Astrocyte of the cerebellum (primary cell): ENCODE measurements at regions not wholly inside any gene's neighbourhood (a gene's known extent, or its start where the extent isn't known, plus 50 kb on each side); places are given as distances from the start of the nearest gene placed in this dataset.

Source experiments
- DNase-seq: peaks from one replicate; pipeline ENCODE4 v3.0.0-alpha.2; 2011; ENCODE audit warnings: low read depth
- H3K4me3 ChIP-seq: 2 replicates; pipeline ENCODE4 v1.5.1; 2011; ENCODE audit warnings: mild to moderate bottlenecking, low read depth, low read length, moderate library complexity
- in situ Hi-C: cut with HindIII; loops from 2 replicates; pipeline ENCODE4 v1.10.0; 2017; ENCODE audit warnings: low sequenced_read_pairs
- TF ChIP-seq, protein P1 (sequence below): IDR thresholded peaks from 2 replicates; pipeline ENCODE4 v1.5.1; 2012; ENCODE audit warnings: low read length, low read depth, moderate library complexity, mild to moderate bottlenecking; ENCODE audit errors: missing control alignments

DNA sequence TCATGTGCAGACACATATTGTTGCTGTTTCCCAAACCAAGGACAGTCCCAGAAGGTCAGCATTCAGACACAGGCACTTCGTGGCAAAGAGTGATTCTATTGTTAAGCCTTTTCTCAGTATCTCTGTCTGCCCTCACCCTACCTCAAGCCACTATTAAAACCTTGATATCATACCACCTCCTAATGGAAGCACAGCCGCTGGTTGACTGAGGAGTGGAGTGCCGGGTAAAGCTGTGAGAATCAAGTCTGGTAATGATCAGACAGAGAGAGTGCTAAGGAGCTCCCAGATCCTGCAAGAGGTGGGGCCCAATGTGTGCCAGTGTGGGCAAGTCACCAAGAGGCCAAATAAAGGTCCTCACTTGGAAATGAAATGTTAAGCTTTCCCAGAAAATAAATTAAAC, 819.5 kb downstream of the BCL11A start:
- in situ Hi-C loops, result no loop called here
- H3K4me3 ChIP-seq, result no peak overlapping the region

DNA sequence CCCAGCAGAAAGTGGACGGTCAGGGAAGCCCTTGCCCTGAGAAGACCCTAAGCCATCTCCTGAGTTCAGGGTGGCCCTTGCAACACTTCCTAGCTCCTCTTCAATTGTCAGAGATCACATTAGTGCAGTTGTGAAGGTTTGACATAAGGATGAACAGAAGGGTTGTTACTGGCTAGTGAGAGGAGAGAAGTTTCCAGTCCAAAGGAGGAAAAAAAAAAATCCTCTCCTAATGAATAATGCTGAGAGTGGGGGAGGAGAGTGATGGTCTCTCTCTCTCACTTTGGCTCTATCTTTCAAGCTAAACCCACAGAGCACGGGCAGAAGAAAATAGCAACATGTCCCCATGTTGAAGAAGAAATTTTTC, 819.9 kb downstream of the BCL11A start:
- no peak for DNase-seq
- in situ Hi-C loops, result no loop called here
- no peak overlapping the region for H3K4me3 ChIP-seq
- TF ChIP-seq, protein P1, sequence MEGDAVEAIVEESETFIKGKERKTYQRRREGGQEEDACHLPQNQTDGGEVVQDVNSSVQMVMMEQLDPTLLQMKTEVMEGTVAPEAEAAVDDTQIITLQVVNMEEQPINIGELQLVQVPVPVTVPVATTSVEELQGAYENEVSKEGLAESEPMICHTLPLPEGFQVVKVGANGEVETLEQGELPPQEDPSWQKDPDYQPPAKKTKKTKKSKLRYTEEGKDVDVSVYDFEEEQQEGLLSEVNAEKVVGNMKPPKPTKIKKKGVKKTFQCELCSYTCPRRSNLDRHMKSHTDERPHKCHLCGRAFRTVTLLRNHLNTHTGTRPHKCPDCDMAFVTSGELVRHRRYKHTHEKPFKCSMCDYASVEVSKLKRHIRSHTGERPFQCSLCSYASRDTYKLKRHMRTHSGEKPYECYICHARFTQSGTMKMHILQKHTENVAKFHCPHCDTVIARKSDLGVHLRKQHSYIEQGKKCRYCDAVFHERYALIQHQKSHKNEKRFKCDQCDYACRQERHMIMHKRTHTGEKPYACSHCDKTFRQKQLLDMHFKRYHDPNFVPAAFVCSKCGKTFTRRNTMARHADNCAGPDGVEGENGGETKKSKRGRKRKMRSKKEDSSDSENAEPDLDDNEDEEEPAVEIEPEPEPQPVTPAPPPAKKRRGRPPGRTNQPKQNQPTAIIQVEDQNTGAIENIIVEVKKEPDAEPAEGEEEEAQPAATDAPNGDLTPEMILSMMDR, result no peak

More for the DNA sequence above, 819.5 kb downstream of the BCL11A start:
- no peak for DNase-seq
- TF ChIP-seq, protein P1, result no peak

DNA sequence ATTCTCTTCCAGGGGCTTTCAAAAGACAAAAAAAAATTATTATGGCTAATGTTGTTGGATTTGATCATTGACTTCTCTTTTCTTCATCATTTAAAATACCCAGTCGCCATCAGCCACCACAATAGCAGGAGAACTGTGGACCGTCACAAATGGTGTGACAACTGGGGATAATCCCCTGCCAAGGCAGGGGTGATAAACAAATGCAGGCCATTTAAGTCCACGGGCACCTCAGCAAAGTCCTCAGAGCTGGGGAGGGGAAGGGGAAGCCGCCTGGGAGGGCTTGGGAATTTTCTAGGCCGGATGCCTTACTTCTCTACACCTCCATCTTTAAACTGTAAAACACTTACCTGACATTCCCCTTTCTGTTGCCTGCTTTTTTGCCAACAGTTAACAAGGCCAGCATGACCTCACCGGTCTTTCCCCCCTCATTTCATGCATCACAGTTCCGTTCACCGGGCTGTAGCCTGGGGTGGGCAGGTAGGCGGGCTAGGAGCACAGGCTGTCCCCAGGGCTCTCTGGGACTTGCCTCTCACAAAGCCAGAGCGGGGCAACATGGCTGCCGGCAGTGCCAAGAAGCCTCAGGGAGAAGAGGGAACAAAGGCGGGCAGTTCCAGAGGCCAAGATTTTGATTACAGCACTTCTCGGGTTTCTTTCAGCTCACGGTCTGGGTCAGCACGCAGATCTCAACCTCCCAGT, 820.4 kb downstream of the BCL11A start:
- TF ChIP-seq, protein P1, result no peak
- in situ Hi-C loops, result no loop called here
- DNase-seq, result no peak
- no peak overlapping the region for H3K4me3 ChIP-seq

DNA sequence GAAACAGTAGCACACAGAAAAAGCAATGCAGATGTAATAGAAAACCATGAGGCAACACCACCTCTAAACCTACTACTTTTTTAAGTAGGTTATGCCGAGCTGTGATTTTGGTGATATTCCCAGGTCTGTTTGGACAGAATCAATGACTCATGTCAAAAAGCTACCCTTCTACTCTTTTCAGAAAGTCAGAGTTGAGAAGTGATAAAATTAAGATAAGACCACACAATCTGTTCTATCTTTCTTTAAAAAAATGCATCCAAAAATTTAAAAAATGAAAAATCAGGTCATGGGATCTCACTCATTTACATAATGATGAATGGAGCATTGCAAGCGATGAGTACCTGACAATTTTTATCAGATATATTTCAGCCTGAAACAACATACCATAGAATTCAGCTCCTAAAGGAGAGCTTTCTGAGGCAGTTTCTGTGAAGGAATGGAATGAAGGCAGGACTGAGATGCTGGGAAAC, 826.3 kb downstream of the BCL11A start:
- TF ChIP-seq, protein P1, result no peak
- DNase-seq, result no peak
- in situ Hi-C loops, result no loop called here
- H3K4me3 ChIP-seq, result no peak overlapping the region

DNA sequence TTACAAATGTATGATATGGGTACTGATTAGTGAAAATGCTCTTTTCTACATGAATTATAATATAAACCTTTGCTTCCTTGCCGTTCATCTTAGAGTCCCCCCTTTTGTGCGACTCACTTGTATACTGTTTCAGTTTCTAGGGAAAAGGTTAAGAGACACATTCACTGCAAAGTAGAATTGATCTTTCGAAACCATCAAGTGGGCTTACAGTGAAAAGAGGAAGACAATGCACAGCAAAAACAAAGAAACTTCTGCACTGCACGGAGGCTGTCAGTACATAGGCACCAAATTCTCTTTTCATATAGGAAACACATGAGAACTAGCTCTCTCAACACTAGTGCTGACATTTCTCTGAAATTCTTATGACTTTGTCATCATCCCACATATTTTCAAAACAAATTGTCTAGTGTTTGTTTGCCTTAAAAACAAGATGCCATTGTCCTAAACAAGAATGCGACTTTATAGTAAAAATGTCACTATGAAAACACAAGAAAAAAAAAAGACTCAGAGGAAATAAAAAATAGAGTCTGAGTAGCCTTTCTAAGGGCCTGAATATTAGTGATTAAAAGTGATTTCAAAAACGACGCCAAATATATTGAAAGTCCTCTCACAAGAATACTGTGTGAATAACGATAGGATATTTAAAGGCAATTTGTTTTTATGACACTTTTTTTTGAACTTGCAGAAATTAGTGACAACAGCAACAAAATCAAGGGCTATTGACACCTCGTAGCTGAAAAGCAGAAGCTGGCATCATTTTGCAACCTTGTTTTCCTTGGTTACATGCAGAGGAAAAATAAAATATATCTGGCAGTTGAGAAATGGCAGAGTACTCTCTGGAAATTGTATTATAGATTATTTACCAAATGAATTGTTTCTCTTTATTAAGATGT, 827.0 kb downstream of the BCL11A start:
- in situ Hi-C loops, result no loop called here
- H3K4me3 ChIP-seq, result no peak overlapping the region
- no peak for DNase-seq
- TF ChIP-seq, protein P1, result no peak

DNA sequence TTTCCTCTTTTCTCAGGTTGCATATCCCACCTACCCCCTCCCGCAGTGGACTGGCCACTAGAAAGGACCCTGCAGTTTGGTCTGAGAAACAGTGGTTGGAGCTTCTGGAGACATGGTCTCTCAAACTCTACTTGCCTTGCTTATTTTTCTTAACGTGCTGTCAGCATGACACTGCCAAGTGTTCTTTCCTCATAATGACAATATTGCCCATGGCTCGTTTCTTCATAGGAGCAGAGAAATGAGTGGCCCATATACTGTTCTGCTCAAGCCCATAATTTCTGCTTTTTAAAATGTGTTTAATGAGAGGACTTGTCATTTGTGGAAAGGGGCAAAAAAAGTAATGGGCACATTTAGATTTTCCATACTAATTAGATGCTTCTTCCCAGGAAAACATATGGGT, 828.7 kb downstream of the BCL11A start:
- no peak for DNase-seq
- TF ChIP-seq, protein P1, result no peak
- H3K4me3 ChIP-seq, result no peak overlapping the region
- in situ Hi-C loops, result no loop called here
